ENCODE measurements at regions not wholly inside any gene's neighbourhood (a gene's known extent, or its start where the extent isn't known, plus 50 kb on each side); places are given as distances from the start of the nearest gene placed in this dataset.

DNA sequence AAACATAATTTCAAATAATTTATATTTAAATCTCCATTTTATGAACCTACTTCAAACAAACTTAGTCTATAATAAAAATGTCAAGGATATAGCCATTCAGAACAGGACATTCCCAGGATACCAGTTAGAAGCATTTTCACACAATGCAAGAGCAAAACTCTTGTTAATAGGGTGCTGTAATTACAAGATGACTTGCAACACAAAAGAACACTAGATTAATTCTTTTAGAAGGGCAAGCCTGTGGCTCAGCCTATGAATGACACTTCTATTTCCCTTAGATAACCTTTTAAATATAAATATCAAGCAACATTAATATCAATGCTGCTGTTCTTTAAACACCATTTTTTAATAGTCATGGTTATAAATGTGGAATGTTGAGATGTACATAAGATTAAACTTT lies 157.9 kb upstream of the SCN7A start:
- Histone ChIP-seq H3K9me3 (replicated peaks; ENCODE audit: control insufficient read depth, insufficient read depth, low read length) (no peaks in the 10 kb centered on the region), H2AFZ (ENCODE audit: low read depth, low read length) (no peak overlapping the region), H3K9me1 (replicated peaks; ENCODE audit: control insufficient read depth, extremely low read depth, insufficient read depth, low read length) (no peaks in the 10 kb centered on the region), H3K4me2 (ENCODE audit: insufficient read depth, low read length) (no peak overlapping the region), H3K27ac (ENCODE audit: insufficient read depth, low read depth, low read length) (no peak overlapping the region), H3K27me3 (ENCODE audit: control insufficient read depth in 2 of 2, insufficient read depth in 2 of 2, low read length in 2 of 2) (no peaks in the 10 kb centered on the region), H3K9ac (replicated peaks; ENCODE audit: extremely low read depth, insufficient read depth, low read length) (no peak overlapping the region), H3K4me3 (replicated peaks in 1 of 3; ENCODE audit: insufficient read depth in 1 of 3, low read depth in 1 of 3, low read length in 3 of 3) (no peak overlapping the region), H4K20me1 (replicated peaks; ENCODE audit: control insufficient read depth, extremely low read depth, insufficient read depth, low read length) (no peaks in the 10 kb centered on the region), H3K36me3 (ENCODE audit: control insufficient read depth in 2 of 2, extremely low read depth in 1 of 2, insufficient read depth in 2 of 2, low read length in 2 of 2) (no peaks in the 10 kb centered on the region), H3K79me2 (ENCODE audit: control insufficient read depth, insufficient read depth, low read length) (no peaks in the 10 kb centered on the region), H3K4me1 (ENCODE audit: control insufficient read depth, extremely low read depth, insufficient read depth, low read length) (peaks cover 13% of the 10 kb centered on the region)
- CTCF ChIA-PET = no interaction called here
- POLR2A ChIA-PET = no interaction called here
- intact Hi-C loops (cut with micrococcal nuclease) = loop anchor here (10.0 kb wide), 1 partner anchor 493 kb away; no protein-coding TSS in a partner anchor
- FAIRE-seq = no peak
- BruUV-seq (replicated peaks) = no TSS peak
- DNase-seq (ENCODE audit: low read depth, low spot score) = no peak
- dilution Hi-C loops (cut with MboI; ENCODE audit: extremely low pct_ligation_motif_present, low sequenced_read_pairs) = no loop called here
- TF ChIP-seq, protein P1, sequence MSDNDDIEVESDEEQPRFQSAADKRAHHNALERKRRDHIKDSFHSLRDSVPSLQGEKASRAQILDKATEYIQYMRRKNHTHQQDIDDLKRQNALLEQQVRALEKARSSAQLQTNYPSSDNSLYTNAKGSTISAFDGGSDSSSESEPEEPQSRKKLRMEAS (IDR thresholded peaks at IDR 0.05; ENCODE audit: insufficient read depth, insufficient read length) = no peak
- TF ChIP-seq POLR2AphosphoS5 (IDR thresholded peaks at IDR 0.05; ENCODE audit: insufficient read depth, low read depth, low read length) = no peak
- TF ChIP-seq MYC (IDR thresholded peaks at IDR 0.05; ENCODE audit: low read depth, low read length) = no peak
- no peak for TF ChIP-seq FOS (IDR thresholded peaks at IDR 0.05; ENCODE audit: borderline replicate concordance, insufficient read depth, low read length)
- TF ChIP-seq JUN (IDR thresholded peaks at IDR 0.05; ENCODE audit: borderline replicate concordance, insufficient read depth, insufficient read length, low read depth) = no peak
- TF ChIP-seq, protein P2, sequence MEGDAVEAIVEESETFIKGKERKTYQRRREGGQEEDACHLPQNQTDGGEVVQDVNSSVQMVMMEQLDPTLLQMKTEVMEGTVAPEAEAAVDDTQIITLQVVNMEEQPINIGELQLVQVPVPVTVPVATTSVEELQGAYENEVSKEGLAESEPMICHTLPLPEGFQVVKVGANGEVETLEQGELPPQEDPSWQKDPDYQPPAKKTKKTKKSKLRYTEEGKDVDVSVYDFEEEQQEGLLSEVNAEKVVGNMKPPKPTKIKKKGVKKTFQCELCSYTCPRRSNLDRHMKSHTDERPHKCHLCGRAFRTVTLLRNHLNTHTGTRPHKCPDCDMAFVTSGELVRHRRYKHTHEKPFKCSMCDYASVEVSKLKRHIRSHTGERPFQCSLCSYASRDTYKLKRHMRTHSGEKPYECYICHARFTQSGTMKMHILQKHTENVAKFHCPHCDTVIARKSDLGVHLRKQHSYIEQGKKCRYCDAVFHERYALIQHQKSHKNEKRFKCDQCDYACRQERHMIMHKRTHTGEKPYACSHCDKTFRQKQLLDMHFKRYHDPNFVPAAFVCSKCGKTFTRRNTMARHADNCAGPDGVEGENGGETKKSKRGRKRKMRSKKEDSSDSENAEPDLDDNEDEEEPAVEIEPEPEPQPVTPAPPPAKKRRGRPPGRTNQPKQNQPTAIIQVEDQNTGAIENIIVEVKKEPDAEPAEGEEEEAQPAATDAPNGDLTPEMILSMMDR (IDR thresholded peaks at IDR 0.05; ENCODE audit: extremely low read depth in 1 of 2, insufficient read depth in 1 of 2, low read depth in 1 of 2, low read length in 2 of 2) = no peak
- TF ChIP-seq EZH2 (IDR thresholded peaks at IDR 0.05; ENCODE audit: borderline replicate concordance, low read depth, low read length, severe bottlenecking) = no peak
- no peak for TF ChIP-seq GATA2 (IDR thresholded peaks at IDR 0.05; ENCODE audit: insufficient read depth, insufficient read length, low read depth, low read length)
- no peak for TF ChIP-seq POLR2A (IDR thresholded peaks at IDR 0.05; ENCODE audit: low read depth, low read length)
